Erythroblast (primary cell): ENCODE measurements at regions not wholly inside any gene's neighbourhood (a gene's known extent, or its start where the extent isn't known, plus 50 kb on each side); places are given as distances from the start of the nearest gene placed in this dataset.

Experiments
- GATA1 ChIP-seq: IDR thresholded peaks from 2 replicates; pipeline ENCODE4 v1.6.1; 2011; ENCODE audit warnings: low read depth, mild to moderate bottlenecking, control low read depth, low read length, moderate library complexity
- POLR2A ChIP-seq: IDR thresholded peaks from 2 replicates; pipeline ENCODE4 v1.6.1; 2011; ENCODE audit warnings: mild to moderate bottlenecking, low read length

DNA sequence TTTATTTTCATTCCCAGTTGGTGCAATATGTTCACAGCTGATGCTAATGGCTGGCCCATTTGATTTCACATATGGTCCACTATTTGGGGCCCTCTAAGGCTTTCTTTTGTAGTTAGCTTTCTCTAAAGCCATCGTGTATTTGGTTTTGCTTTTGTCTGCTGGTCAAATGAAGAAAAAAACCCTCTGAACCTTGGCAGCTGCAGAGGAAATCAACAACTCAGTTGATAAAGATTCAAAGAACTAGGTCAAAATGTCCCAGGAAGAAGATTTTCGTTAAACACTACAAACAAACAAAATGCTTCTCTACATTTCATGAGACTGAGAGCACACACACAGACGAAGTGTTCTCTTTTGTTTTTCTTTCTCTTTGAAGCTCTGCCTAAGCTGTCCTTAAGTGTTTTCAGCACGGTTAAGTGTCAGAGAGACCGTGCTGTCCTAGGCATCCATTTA, 655.0 kb downstream of the RWDD3 start:
- TF ChIP-seq POLR2A = no peak
- no peak for TF ChIP-seq GATA1
